ENCODE measurements at regions not wholly inside any gene's neighbourhood (a gene's known extent, or its start where the extent isn't known, plus 50 kb on each side); places are given as distances from the start of the nearest gene placed in this dataset.
"Not testable (repeated sequence)": the region's sequence is repeated elsewhere in the genome, so short reads cannot be mapped to it uniquely, and the experiment has no call there.

DNA sequence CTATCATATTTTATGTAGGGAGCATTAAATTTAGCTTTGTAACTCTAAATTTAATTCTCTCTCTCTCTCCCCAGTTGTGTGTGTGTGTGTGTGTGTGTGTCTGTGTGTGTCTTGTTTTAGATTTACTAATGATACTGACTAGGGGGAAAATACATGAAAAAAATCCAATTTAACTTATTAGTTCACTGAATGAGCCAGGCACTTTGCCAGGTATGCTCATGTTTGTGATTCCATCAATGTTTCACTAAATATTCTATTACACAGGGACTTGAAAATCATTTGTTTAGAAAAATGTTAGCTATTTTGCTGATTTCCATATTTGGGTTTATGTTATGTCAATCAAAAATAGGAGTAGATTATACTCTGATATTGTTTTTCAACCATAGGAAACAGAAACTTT is 203.7 kb upstream of the ZNF804A start:
- CTCF ChIA-PET: no interaction called here
- TF ChIP-seq EZH2 (IDR thresholded peaks at IDR 0.05; ENCODE audit: low read length, unreplicated experiment) (no peak), EZH2phosphoT487 (IDR thresholded peaks at IDR 0.05; ENCODE audit: borderline replicate concordance, low read length) (no peak), CTCF (conservative IDR thresholded peaks at IDR 0.05; ENCODE audit: low read depth, low read length) (no peak)

DNA sequence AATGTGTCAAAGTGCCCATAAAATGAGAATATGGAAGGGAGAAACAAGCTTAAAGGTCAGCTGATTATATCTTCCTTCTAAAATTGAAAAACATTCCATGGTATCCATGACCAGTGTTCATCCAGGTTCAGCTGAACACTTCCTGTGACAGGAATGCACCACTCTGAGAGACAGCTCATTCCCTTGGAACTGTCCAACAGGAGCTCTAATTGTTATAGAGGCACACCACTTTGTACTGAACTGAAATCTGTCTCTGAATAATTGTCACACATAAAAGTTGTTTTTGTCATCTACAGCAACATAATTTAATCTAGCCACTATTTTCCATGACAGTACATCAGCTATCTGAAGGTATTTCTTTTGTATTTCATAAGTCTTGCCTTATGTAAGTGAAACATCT is 195.9 kb upstream of the ZNF804A start:
- Histone ChIP-seq H3K4me1 (ENCODE audit: insufficient read depth, low read length) (no peaks in the 10 kb centered on the region), H3K4me2 (ENCODE audit: low read length) (no peak overlapping the region), H3K9me3 (ENCODE audit: low read length) (no peaks in the 10 kb centered on the region), H3K9ac (ENCODE audit: low read length) (no peak overlapping the region), H3K4me3 (ENCODE audit: low read length) (no peak overlapping the region), H3K9me2 (replicated peaks; ENCODE audit: low read length) (no peaks in the 10 kb centered on the region), H3F3A (ENCODE audit: low read length, unreplicated experiment) (no peaks in the 10 kb centered on the region), H3K36me3 (ENCODE audit: low read depth, low read length) (no peaks in the 10 kb centered on the region), H3K79me2 (ENCODE audit: low read length) (no peaks in the 10 kb centered on the region), H2AFZ (ENCODE audit: low read length) (no peak overlapping the region), H3K27me3 (ENCODE audit: low read length) (no peaks in the 10 kb centered on the region), H4K20me1 (ENCODE audit: low read length) (no peaks in the 10 kb centered on the region), H3K27ac (ENCODE audit: low read length) (no peak overlapping the region)
- no peak for DNase-seq
- no peak for ATAC-seq
- ChIA-PET CTCF (no interaction called here), POLR2A (ENCODE audit: unreplicated experiment) (interaction anchor here (0.7 kb wide), 1 partner anchor 803 kb away, joined by 3 read pairs; no protein-coding TSS in a partner anchor)
- TF ChIP-seq EZH2phosphoT487 (IDR thresholded peaks at IDR 0.05; ENCODE audit: borderline replicate concordance, low read length): no peak
- TF ChIP-seq CTCF (conservative IDR thresholded peaks at IDR 0.05; ENCODE audit: low read depth, low read length): no peak
- TF ChIP-seq EZH2 (IDR thresholded peaks at IDR 0.05; ENCODE audit: low read length, unreplicated experiment): no peak
- BruUV-seq (replicated peaks): no TSS peak
- intact Hi-C loops (cut with micrococcal nuclease): no loop called here

More for the DNA sequence above, 203.7 kb upstream of the ZNF804A start:
- POLR2A ChIA-PET (ENCODE audit: unreplicated experiment): no interaction called here
- Histone ChIP-seq H2AFZ (ENCODE audit: low read length) (no peak overlapping the region), H3K4me3 (ENCODE audit: low read length) (no peak overlapping the region), H3K27ac (ENCODE audit: low read length) (no peak overlapping the region), H3K36me3 (ENCODE audit: low read depth, low read length) (no peaks in the 10 kb centered on the region), H3K79me2 (ENCODE audit: low read length) (no peaks in the 10 kb centered on the region), H4K20me1 (ENCODE audit: low read length) (no peaks in the 10 kb centered on the region), H3K4me1 (ENCODE audit: insufficient read depth, low read length) (no peaks in the 10 kb centered on the region), H3K27me3 (ENCODE audit: low read length) (no peaks in the 10 kb centered on the region), H3K4me2 (ENCODE audit: low read length) (no peak overlapping the region), H3K9ac (ENCODE audit: low read length) (no peak overlapping the region), H3K9me3 (ENCODE audit: low read length) (no peaks in the 10 kb centered on the region), H3F3A (ENCODE audit: low read length, unreplicated experiment) (no peaks in the 10 kb centered on the region), H3K9me2 (replicated peaks; ENCODE audit: low read length) (no peaks in the 10 kb centered on the region)
- DNase-seq: no peak
- no peak for ATAC-seq
- BruUV-seq (replicated peaks): no TSS peak
- intact Hi-C loops (cut with micrococcal nuclease): no loop called here

DNA sequence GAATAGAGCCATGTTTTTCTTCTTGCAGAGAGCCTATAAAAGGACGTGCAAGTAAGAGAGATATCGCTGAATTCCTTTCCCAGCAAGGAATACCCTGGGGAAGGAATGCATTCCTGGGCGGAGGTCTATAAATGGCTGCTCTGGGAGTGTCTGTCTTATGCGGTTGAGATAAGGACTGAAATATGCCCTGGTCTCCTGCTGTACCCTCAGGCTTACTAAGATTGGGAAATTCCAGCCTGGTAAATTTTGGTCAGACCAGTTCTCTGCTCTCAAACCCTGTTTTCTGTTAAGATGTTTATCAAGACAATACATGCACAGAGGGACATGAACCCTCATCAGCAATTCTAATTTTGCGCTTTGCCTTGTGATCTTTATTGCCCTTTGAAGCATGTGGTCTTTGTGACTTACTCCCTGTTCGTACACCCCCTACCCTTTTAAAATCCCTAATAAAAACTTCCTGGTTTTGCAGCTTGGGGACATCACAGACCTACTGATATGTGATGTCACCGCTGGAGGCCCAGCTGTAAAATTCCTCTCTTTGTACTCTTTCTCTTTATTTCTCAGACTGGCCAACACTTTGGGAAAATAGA is 191.2 kb upstream of the ZNF804A start:
- H3K9ac ChIP-seq (ENCODE audit: low read length); H2AFZ ChIP-seq (ENCODE audit: low read length); POLR2A ChIA-PET (ENCODE audit: unreplicated experiment): not testable (repeated sequence)

More for the DNA sequence above, 191.2 kb upstream of the ZNF804A start:
- H4K20me1 ChIP-seq (ENCODE audit: low read length); H3F3A ChIP-seq (ENCODE audit: low read length, unreplicated experiment); H3K4me3 ChIP-seq (ENCODE audit: low read length); H3K4me1 ChIP-seq (ENCODE audit: insufficient read depth, low read length); CTCF ChIA-PET; H3K79me2 ChIP-seq (ENCODE audit: low read length); H3K9me2 ChIP-seq (replicated peaks; ENCODE audit: low read length); intact Hi-C loops (cut with micrococcal nuclease); H3K27me3 ChIP-seq (ENCODE audit: low read length); H3K4me2 ChIP-seq (ENCODE audit: low read length); H3K9me3 ChIP-seq (ENCODE audit: low read length); ATAC-seq; BruUV-seq (replicated peaks); H3K27ac ChIP-seq (ENCODE audit: low read length); DNase-seq; H3K36me3 ChIP-seq (ENCODE audit: low read depth, low read length): not testable (repeated sequence)
